Fibroblast of gingiva (primary cell): ENCODE measurements at regions not wholly inside any gene's neighbourhood (a gene's known extent, or its start where the extent isn't known, plus 50 kb on each side); places are given as distances from the start of the nearest gene placed in this dataset.
A peak's percentile ranks its signal among the peaks of the same experiment; 100 is the strongest.

Experiments
- DNase-seq: peaks from one replicate; pipeline ENCODE4 v3.0.0-alpha.2; 2011; ENCODE audit warnings: low read depth

GRCh38 chr1:63042278-63042677, 258.3 kb downstream of the ATG4C start:
- no peak for DNase-seq

- DNase-seq = no peak
Measured at GRCh38 chr1:63046539-63046938, 262.6 kb downstream of the ATG4C start.

GRCh38 chr1:63049135-63049534, 265.2 kb downstream of the ATG4C start:
- no peak for DNase-seq

- no peak for DNase-seq
Measured at GRCh38 chr1:63051356-63051755, 267.4 kb downstream of the ATG4C start.

- DNase-seq = no peak
Measured at GRCh38 chr1:63051886-63052285, 268.0 kb downstream of the ATG4C start.

GRCh38 chr1:63054184-63054583, 268.2 kb upstream of the FOXD3 start:
- no peak for DNase-seq

- DNase-seq = no peak
Measured at GRCh38 chr1:63063367-63063766, 259.0 kb upstream of the FOXD3 start.

GRCh38 chr1:63064135-63064534, 258.2 kb upstream of the FOXD3 start:
- no peak for DNase-seq

GRCh38 chr1:63068626-63069025, 253.7 kb upstream of the FOXD3 start:
- no peak for DNase-seq

- no peak for DNase-seq
Measured at GRCh38 chr1:63069214-63069613, 253.2 kb upstream of the FOXD3 start.

GRCh38 chr1:63073309-63074306, 248.8 kb upstream of the FOXD3 start:
- no peak for DNase-seq

GRCh38 chr1:63074321-63074720, 248.0 kb upstream of the FOXD3 start:
- DNase-seq = no peak

- DNase-seq = no peak
Measured at GRCh38 chr1:63082766-63083165, 239.6 kb upstream of the FOXD3 start.

GRCh38 chr1:63087966-63088365, 234.4 kb upstream of the FOXD3 start:
- no peak for DNase-seq

- DNase-seq = no peak
Measured at GRCh38 chr1:63099188-63099587, 223.2 kb upstream of the FOXD3 start.

- DNase-seq = no peak
Measured at GRCh38 chr1:63101336-63101735, 221.0 kb upstream of the FOXD3 start.

- no peak for DNase-seq
Measured at GRCh38 chr1:63103682-63104081, 218.7 kb upstream of the FOXD3 start.

GRCh38 chr1:63107066-63107465, 215.3 kb upstream of the FOXD3 start:
- no peak for DNase-seq

GRCh38 chr1:63108206-63108605, 214.2 kb upstream of the FOXD3 start:
- DNase-seq = no peak

- DNase-seq = peak; percentile 68
Measured at GRCh38 chr1:63112155-63112900, 210.0 kb upstream of the FOXD3 start.

GRCh38 chr1:63115527-63115926, 206.8 kb upstream of the FOXD3 start:
- no peak for DNase-seq

GRCh38 chr1:63116016-63116415, 206.4 kb upstream of the FOXD3 start:
- peak; percentile 15 for DNase-seq

GRCh38 chr1:63119575-63120155, 202.7 kb upstream of the FOXD3 start:
- DNase-seq = peak; percentile 77
